B cell (primary cell): ENCODE measurements at regions not wholly inside any gene's neighbourhood (a gene's known extent, or its start where the extent isn't known, plus 50 kb on each side); places are given as distances from the start of the nearest gene placed in this dataset.

Experiments used
- ATAC-seq: fragments of 200-7000 bp; cut with Tn5 transposase; one replicate; pipeline ENCODE4 v1.10.0; 2021; ENCODE audit warnings: low read depth, mild to moderate bottlenecking, moderate number of reproducible peaks, moderate library complexity
- CTCF ChIA-PET: fragments of 350-600 bp; sonication (Branson Sonifier 250); formaldehyde crosslinking; loops from one replicate; lab custom pipeline; 2021; ENCODE audit warnings: antibody characterized with exemption, inconsistent platforms; lab: Charles Lee
- POLR2A ChIA-PET: fragments of 350-600 bp; sonication (Branson Sonifier 250); formaldehyde crosslinking; loops from one replicate; lab custom pipeline; 2021; ENCODE audit warnings: antibody characterized with exemption; lab: Charles Lee
- DNase-seq: peaks from one replicate; pipeline ENCODE4 v3.0.0; 2013
- H2AFZ ChIP-seq: 2 replicates; pipeline ENCODE4 v1.6.1; 2012; ENCODE audit warnings: mild to moderate bottlenecking, low read depth, low read length; ENCODE audit not compliant: insufficient read depth, poor library complexity, severe bottlenecking
- H3K27ac ChIP-seq, 2 donors: 1 replicate in 1 of 2; 2 replicates in 1 of 2; pipeline ENCODE4 v1.5.1; 2012 to 2013; ENCODE audit warnings: low read length in 2 of 2, mild to moderate bottlenecking in 2 of 2, moderate library complexity in 1 of 2
- H3K27me3 ChIP-seq, 4 experiments: fragments of 200-600 bp in 1 of 4; sonication (generic) in 1 of 4; replicated peaks in 1 of 4; 1 replicate in 2 of 4; 2 replicates in 2 of 4; pipeline versions ENCODE4 v1.6.1 to v1.7.0; 2013 to 2016; ENCODE audit warnings: low read length in 3 of 4, mild to moderate bottlenecking in 2 of 4, mixed read lengths in 1 of 4, moderate library complexity in 1 of 4; ENCODE audit not compliant: insufficient read depth in 4 of 4, control insufficient read depth in 3 of 4; ENCODE audit errors: control extremely low read depth in 1 of 4
- H3K36me3 ChIP-seq, 2 experiments: replicated peaks in 1 of 2; 1 replicate in 1 of 2; 2 replicates in 1 of 2; pipeline versions ENCODE4 v1.6.1 to v1.7.1; 2013; ENCODE audit warnings: low read length in 1 of 2; ENCODE audit not compliant: insufficient read depth in 2 of 2, control insufficient read depth in 1 of 2; ENCODE audit errors: control extremely low read depth in 1 of 2, extremely low read depth in 1 of 2
- H3K4me1 ChIP-seq, 2 donors: fragments of 200-600 bp in 1 of 2; sonication (generic) in 1 of 2; 1 replicate in 1 of 2; 2 replicates in 1 of 2; pipeline versions ENCODE4 v1.5.1 to v1.6.1; 2013 to 2017; ENCODE audit warnings: low read length in 2 of 2; ENCODE audit not compliant: control insufficient read depth in 2 of 2, insufficient read depth in 2 of 2
- H3K4me2 ChIP-seq: replicated peaks from 2 replicates; pipeline ENCODE3; 2012; ENCODE audit warnings: mild to moderate bottlenecking, low read depth, low read length; ENCODE audit not compliant: poor library complexity, severe bottlenecking
- H3K4me3 ChIP-seq, 5 experiments: fragments of 200-600 bp in 1 of 5; sonication (generic) in 1 of 5; 1 replicate in 3 of 5; 2 replicates in 2 of 5; pipeline versions ENCODE4 v1.5.1 to v1.7.0; 2011 to 2016; ENCODE audit warnings: low read length in 4 of 5, mild to moderate bottlenecking in 4 of 5, low read depth in 2 of 5, control low read depth in 1 of 5, moderate library complexity in 1 of 5; ENCODE audit not compliant: insufficient read depth in 1 of 5; ENCODE audit errors: control extremely low read depth in 1 of 5, extremely low read depth in 1 of 5
- H3K79me2 ChIP-seq: fragments of 200-600 bp; sonication (generic); one replicate; pipeline ENCODE4 v1.6.0; 2016; ENCODE audit warnings: low read length; ENCODE audit not compliant: control insufficient read depth, insufficient read depth
- H3K9ac ChIP-seq: fragments of 200-600 bp; sonication (generic); 2 replicates; pipeline ENCODE4 v1.6.1; 2017; ENCODE audit warnings: mild to moderate bottlenecking, low read length, moderate library complexity
- H3K9me3 ChIP-seq, 3 donors: one replicate each; pipeline versions ENCODE4 v1.6.1 to v1.7.1; 2013; ENCODE audit warnings: low read length in 2 of 3; ENCODE audit not compliant: control insufficient read depth in 2 of 3, insufficient read depth in 1 of 3; ENCODE audit errors: control extremely low read depth in 1 of 3
- H4K20me1 ChIP-seq: 2 replicates; pipeline ENCODE4 v1.6.0; 2012; ENCODE audit warnings: mild to moderate bottlenecking, low read length; ENCODE audit not compliant: insufficient read depth, control insufficient read depth, poor library complexity, severe bottlenecking
- H3K27ac Mint-ChIP-seq: one replicate; pipeline ENCODE4 v1.8.0; 2021; ENCODE audit warnings: mixed read lengths
- H3K27me3 Mint-ChIP-seq: one replicate; pipeline ENCODE4 v1.8.0; 2021; ENCODE audit warnings: mixed read lengths
- H3K4me1 Mint-ChIP-seq: one replicate; pipeline ENCODE4 v1.8.0; 2021; ENCODE audit warnings: mixed read lengths
- H3K4me3 Mint-ChIP-seq: one replicate; pipeline ENCODE4 v1.8.0; 2021; ENCODE audit warnings: mixed read lengths
- H3K9me3 Mint-ChIP-seq: one replicate; pipeline ENCODE4 v1.8.0; 2022; ENCODE audit warnings: mixed read lengths; ENCODE audit not compliant: insufficient read depth
- EZH2 ChIP-seq: IDR thresholded peaks from 2 replicates; pipeline ENCODE4 v1.6.1; 2012; ENCODE audit warnings: borderline replicate concordance, low read depth, mild to moderate bottlenecking, moderate library complexity, low read length; ENCODE audit not compliant: insufficient read depth, poor library complexity, severe bottlenecking
- WGBS: methylation state at CpG from one replicate; pipeline ENCODE4 v1.1.5; 2013; ENCODE audit warnings: missing lambda C conversion rate; ENCODE audit not compliant: insufficient coverage; 5-methylcytosine and 5-hydroxymethylcytosine counted together
- intact Hi-C: fragments of 100-400 bp; cut with micrococcal nuclease; formaldehyde crosslinking; loops from one replicate; pipeline ENCODE4 v1.10.0; 2022
- TF ChIP-seq, protein P1 (sequence below): fragments of 200-600 bp; IDR thresholded peaks from one replicate; pipeline ENCODE4 v1.8.0; 2022; ENCODE audit warnings: antibody characterized with exemption, mild to moderate bottlenecking

DNA sequence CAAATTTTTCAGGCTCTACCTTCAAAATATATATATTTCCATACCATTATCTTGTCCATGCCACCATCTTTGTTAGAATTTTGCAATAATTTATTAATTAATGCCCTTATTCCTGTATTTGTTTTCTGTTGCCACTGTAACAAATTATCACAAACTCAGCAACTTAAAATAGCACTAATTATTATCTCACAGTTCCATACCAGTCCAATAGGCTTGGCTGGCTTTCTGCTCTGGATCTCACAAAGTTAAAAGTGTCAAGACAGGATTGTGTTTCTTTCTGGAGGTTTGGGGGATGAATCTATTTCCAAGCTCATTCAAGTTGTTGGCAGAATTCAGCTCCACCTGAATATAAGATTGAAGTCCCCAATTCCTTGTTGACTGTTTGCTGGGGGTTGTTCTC, 58.6 kb upstream of the SLC38A4 start:
- no peak overlapping the region for H3K4me3 Mint-ChIP-seq
- H3K27ac Mint-ChIP-seq, result no peak overlapping the region
- DNase-seq (no peak), ATAC-seq (no peak)
- ChIA-PET POLR2A (no interaction called here), CTCF (no interaction called here)
- H3K4me1 Mint-ChIP-seq, result no peaks in the 10 kb centered on the region
- Histone ChIP-seq H3K27ac (no peak overlapping the region), H3K4me3 (no peak overlapping the region), H3K9ac (no peak overlapping the region), H2AFZ (no peak overlapping the region), H3K9me3 (no peaks in the 10 kb centered on the region), H3K4me2 (no peak overlapping the region), H3K27me3 (no peaks in the 10 kb centered on the region), H4K20me1 (no peaks in the 10 kb centered on the region), H3K4me1 (no peaks in the 10 kb centered on the region), H3K36me3 (no peaks in the 10 kb centered on the region), H3K79me2 (no peaks in the 10 kb centered on the region)
- TF ChIP-seq, protein P1, sequence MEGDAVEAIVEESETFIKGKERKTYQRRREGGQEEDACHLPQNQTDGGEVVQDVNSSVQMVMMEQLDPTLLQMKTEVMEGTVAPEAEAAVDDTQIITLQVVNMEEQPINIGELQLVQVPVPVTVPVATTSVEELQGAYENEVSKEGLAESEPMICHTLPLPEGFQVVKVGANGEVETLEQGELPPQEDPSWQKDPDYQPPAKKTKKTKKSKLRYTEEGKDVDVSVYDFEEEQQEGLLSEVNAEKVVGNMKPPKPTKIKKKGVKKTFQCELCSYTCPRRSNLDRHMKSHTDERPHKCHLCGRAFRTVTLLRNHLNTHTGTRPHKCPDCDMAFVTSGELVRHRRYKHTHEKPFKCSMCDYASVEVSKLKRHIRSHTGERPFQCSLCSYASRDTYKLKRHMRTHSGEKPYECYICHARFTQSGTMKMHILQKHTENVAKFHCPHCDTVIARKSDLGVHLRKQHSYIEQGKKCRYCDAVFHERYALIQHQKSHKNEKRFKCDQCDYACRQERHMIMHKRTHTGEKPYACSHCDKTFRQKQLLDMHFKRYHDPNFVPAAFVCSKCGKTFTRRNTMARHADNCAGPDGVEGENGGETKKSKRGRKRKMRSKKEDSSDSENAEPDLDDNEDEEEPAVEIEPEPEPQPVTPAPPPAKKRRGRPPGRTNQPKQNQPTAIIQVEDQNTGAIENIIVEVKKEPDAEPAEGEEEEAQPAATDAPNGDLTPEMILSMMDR, result no peak
- TF ChIP-seq EZH2, result no peak
- H3K27me3 Mint-ChIP-seq, result peaks cover 20% of the 10 kb centered on the region
- intact Hi-C loops, result no loop called here
- peaks cover 4% of the 10 kb centered on the region for H3K9me3 Mint-ChIP-seq

DNA sequence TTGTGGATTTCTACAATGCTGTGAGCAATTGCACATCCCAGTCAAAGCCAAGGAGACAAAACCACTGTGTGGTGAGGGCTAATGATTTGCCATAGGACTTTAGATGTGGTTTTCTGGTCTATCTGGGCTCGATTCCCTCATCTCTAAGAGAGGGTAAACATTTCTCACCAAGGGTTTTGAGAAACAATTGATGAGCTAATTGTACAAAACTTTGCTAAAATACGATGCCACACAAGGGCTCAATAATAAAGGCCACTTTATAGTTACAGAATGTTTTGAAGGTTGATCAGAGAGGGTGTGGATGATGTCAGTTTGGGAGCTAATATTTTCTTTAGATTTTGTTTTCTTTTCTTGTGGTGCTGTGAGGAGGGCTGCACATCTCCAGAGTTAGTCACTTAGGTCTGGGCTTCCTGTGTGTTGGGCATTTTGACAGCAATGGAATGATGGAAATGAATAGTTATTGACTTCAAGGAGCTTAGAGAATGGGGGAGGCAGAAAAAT, 60.8 kb upstream of the SLC38A4 start:
- ChIA-PET POLR2A (no interaction called here), CTCF (no interaction called here)
- WGBS, result 83% methylated on average over 1 of the region's 2 CpGs

More for the DNA sequence above, 60.8 kb upstream of the SLC38A4 start:
- Mint-ChIP-seq H3K27me3 (peaks cover 13% of the 10 kb centered on the region), H3K9me3 (no peaks in the 10 kb centered on the region), H3K27ac (no peak overlapping the region), H3K4me3 (no peak overlapping the region), H3K4me1 (no peaks in the 10 kb centered on the region)
- TF ChIP-seq, protein P1, result no peak
- no peak for TF ChIP-seq EZH2
- H3K27ac ChIP-seq, result no peak overlapping the region
- no peaks in the 10 kb centered on the region for H3K27me3 ChIP-seq
- DNase-seq (no peak), ATAC-seq (no peak)
- H3K9ac ChIP-seq, result no peak overlapping the region
- no peak overlapping the region for H3K4me2 ChIP-seq
- H3K36me3 ChIP-seq, result no peaks in the 10 kb centered on the region
- H4K20me1 ChIP-seq, result no peaks in the 10 kb centered on the region
- H3K4me1 ChIP-seq, result no peaks in the 10 kb centered on the region
- intact Hi-C loops, result no loop called here
- H2AFZ ChIP-seq, result no peak overlapping the region
- H3K4me3 ChIP-seq, result no peak overlapping the region
- H3K79me2 ChIP-seq, result no peaks in the 10 kb centered on the region
- H3K9me3 ChIP-seq, result no peaks in the 10 kb centered on the region
